ENCODE measurements at regions not wholly inside any gene's neighbourhood (a gene's known extent, or its start where the extent isn't known, plus 50 kb on each side); places are given as distances from the start of the nearest gene placed in this dataset.
"Not testable (repeated sequence)": the region's sequence is repeated elsewhere in the genome, so short reads cannot be mapped to it uniquely, and the experiment has no call there.

GRCh38 chr18:62629031-62629430 is 86.3 kb upstream of the PHLPP1 start:
- no peak for DNase-seq

- no peak for DNase-seq
Observed at GRCh38 chr18:62631173-62631572, 84.2 kb upstream of the PHLPP1 start.

- no peak for DNase-seq
Observed at GRCh38 chr18:62632788-62633455, 82.4 kb upstream of the PHLPP1 start.

DNA sequence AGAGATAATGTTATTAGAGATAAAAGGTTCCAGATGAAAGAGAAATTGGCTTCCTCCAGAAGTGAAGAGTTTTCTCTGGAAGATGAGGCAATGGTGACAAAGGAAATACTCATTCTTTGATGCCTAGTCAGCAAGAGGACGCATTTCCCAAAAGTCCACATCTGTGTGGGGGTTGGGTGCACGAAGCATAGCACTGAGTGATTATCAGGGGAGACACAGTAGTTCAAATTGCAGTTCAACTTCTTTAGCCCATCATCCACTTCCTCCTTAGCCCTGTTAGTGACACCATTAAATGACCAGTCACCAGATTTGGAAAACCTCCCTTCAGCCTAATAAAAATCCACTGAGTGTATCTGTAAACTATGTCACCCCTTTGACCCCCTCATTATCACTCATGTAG is 80.9 kb upstream of the PHLPP1 start:
- DNase-seq: peak; percentile 35

DNA sequence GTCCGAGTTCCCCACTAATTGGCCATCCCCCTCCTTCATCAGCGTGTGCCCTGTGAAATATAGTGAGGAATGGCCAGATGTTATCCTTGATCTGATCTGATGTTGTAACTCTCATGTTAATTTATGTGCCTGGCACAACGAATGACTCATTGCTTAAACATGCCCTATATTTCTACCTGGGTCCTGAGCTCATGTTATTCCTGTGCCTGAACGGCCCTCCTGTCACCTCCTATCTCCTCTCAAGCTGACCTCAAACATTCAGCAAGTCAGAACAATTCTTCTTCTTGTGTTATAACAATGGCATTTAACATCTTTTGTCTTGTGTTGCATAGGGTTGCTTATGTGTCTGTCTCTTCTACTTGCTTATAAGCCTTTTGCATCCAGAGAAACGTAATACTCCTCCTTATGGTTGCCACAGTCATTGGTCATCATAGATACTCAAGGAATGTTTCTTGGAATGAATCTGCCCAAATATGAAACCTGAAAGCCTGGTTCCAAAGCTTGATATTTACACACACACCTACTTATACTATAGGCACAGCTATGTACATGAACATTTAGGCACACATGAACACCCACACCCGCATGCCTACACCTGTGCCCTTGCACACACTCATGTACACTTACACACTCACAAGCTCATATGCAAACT is 80.2 kb upstream of the PHLPP1 start:
- peak; percentile 21 for DNase-seq

DNA sequence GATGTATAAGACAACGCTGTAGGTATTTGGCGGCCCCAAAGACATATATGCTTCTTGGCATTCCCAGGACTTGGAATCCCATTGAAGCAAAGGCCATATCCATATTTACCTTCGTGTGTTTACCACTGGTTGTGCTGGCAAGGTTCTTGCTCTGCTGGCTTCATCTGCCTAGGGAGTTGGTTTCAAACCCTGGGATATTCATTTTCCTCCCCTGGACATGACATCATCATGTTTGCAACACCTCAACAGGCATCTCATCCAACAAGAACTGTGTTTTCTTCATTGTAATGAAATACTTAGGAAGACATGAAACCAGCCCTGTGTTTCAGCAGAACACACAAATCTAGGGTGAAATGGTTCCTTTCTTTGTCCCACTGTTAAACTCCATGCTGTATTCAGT is 77.9 kb upstream of the PHLPP1 start:
- DNase-seq: no peak

GRCh38 chr18:62637807-62638687 is 77.3 kb upstream of the PHLPP1 start:
- no peak for DNase-seq

DNA sequence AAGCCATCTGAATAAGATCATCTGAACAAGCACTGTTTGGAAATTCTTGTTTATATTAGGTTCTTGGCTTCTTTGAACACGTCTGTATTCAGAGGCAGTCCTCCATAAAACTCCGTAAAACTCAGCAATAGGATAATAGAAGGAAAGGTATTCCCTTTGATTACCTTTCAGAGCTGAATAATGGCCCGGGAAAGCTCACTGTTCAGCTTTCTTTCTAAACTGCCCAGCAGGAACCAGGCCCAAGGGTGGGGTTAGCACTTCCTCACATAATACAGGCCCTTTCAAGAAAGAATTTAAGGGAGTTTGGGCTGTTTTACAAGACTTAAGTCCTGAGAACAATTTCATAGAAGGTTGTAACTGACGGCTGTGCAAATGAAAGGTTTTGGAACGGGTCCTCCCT is 72.2 kb upstream of the PHLPP1 start:
- no peak for DNase-seq

- DNase-seq: no peak
Observed at GRCh38 chr18:62644773-62645172, 70.6 kb upstream of the PHLPP1 start.

- no peak for DNase-seq
Observed at GRCh38 chr18:62647179-62647578, 68.2 kb upstream of the PHLPP1 start.

- no peak for DNase-seq
Observed at GRCh38 chr18:62648045-62648678, 67.2 kb upstream of the PHLPP1 start.

DNA sequence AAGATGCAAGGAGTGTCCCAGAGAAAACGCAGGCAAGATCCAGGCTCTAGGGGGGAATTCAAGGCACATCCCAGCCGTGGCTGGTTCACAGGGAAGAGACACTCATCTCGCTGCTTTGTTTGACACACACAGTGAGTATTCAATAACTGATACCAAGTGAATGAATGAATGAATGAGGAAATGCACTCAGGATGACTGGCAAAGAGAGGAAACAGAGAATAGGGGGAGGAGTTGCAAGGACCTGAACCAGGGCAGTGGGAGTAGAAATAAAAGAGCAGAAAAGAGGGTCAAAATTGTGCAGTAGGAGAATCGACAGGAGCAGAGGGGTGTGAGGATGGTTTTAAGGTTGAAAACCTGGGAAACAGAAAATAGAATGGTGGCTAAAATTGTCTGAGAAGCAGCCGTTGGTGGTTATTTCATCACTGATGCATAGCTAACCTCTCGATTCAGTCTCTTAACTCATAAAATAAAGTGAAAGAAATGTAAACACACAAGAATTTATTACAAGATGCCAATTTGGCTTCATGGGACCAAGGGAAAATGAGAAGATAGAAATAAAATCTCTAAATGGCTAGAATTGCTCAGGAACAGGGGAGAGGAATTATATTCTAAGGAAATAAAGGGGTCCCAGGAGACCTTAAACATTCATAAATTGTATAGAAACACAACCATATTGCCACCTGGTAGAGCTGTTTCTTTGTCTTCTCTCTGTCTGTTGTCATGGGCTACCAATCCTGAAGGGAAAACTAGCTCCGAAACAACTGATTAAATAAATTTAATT is 63.9 kb upstream of the PHLPP1 start:
- no peak for DNase-seq

- DNase-seq: not testable (repeated sequence)
Observed at GRCh38 chr18:62652057-62652629, 63.2 kb upstream of the PHLPP1 start.

DNA sequence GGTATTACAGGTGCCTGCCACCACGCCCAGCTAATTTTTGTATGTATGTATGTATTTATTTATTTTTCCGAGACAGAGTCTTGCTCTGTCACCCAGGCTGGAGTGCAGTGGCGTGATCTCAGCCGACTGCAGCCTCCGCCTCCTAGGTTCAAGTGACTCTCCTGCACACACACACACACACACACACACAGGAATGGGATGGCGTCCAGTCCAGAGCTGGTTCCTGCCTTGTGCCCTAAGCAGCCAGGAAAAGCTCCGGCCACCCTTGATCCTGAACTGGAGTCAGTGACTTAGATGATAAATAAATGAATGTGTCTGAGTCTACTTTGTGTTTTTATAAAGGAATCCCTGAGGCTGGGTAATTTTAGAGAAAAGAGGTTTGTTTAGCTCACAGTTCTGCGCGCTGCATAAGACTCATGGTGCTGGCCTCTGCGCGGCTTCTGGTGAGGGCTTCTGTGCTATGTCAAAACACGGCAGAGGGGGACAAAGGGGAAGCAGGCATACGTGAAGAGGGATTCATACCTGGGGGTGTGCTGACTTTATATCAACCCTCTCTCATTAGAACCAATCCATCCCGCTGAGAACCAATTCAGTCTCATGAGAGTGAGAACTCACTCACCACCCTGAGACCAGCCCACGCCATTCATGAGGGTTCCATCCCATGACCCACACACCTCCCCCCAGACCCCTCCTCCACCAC is 59.7 kb upstream of the PHLPP1 start:
- DNase-seq: no peak

GRCh38 chr18:62658028-62658427 is 57.3 kb upstream of the PHLPP1 start:
- DNase-seq: no peak

DNA sequence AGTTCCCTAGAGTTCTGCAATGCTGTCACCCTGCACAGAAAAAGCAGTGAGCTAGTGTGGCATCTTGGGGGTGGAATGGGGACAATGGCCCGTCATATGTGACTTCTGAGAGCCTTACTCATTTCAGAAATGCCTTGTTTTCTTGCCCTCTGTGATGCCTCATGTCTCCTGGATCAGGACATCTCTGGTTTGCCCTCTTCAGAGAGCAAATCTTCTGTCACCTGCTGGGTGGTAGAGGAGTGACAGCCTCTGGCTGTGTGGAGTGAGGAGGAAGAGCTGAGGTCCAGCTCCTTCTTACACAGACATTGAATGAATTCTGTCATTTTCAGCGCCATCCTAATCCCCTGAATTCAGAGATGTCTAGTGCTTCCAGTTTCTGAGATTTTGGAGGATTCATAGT is 55.6 kb upstream of the PHLPP1 start:
- DNase-seq: no peak

GRCh38 chr18:62660691-62661090 is 54.6 kb upstream of the PHLPP1 start:
- DNase-seq: no peak

- DNase-seq: no peak
Observed at GRCh38 chr18:62663731-62664336, 51.5 kb upstream of the PHLPP1 start.

DNA sequence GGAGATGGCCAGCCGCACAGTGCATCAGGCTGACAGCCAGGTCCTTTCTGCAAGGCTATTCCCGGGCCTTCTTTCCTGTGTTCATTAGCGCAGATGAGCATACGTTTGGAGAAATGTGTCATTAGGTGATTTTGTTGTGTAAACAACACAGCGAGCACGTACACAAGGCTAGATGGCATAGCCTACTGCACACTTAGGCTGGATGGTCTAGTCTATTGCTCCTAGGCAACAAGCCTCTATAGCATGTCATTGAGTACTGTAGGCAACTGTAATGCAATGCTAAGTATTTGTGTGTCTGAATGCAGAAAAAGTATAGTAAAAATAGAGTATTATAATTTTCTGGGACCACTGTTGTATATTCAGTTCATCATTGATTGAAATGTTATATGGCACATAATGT is 50.9 kb upstream of the PHLPP1 start:
- no peak for DNase-seq

- DNase-seq: no peak
Observed at GRCh38 chr18:62665188-62665587, 50.2 kb upstream of the PHLPP1 start.

Measured in HCEC 1CT (cell line).